GM18867 (cell line): ENCODE measurements at regions not wholly inside any gene's neighbourhood (a gene's known extent, or its start where the extent isn't known, plus 50 kb on each side); places are given as distances from the start of the nearest gene placed in this dataset.

Source experiments
- ATAC-seq: cut with Tn5 transposase; IDR thresholded peaks from one replicate; pipeline ENCODE4 v1.9.1; 2021; ENCODE audit warnings: mild to moderate bottlenecking, moderate library complexity; ENCODE audit not compliant: unreplicated experiment

- ATAC-seq, result no peak
Observed at GRCh38 chr9:85213650-85214607, 527.8 kb downstream of the AGTPBP1 start.

- ATAC-seq, result no peak
Observed at GRCh38 chr9:85212887-85213286, 528.9 kb downstream of the AGTPBP1 start.

GRCh38 chr9:85212209-85212608 is 529.5 kb downstream of the AGTPBP1 start:
- ATAC-seq, result no peak

- no peak for ATAC-seq
Observed at GRCh38 chr9:85208666-85209065, 533.1 kb downstream of the AGTPBP1 start.

- ATAC-seq, result no peak
Observed at GRCh38 chr9:85204176-85204575, 534.6 kb downstream of the NTRK2 start.

- ATAC-seq, result no peak
Observed at GRCh38 chr9:85202596-85202995, 533.1 kb downstream of the NTRK2 start.

- no peak for ATAC-seq
Observed at GRCh38 chr9:85200726-85201404, 531.3 kb downstream of the NTRK2 start.

GRCh38 chr9:85199866-85200495 is 530.5 kb downstream of the NTRK2 start:
- no peak for ATAC-seq

- ATAC-seq, result no peak
Observed at GRCh38 chr9:85192750-85193149, 523.2 kb downstream of the NTRK2 start.

GRCh38 chr9:85186218-85186585 is 516.7 kb downstream of the NTRK2 start:
- ATAC-seq, result no peak

GRCh38 chr9:85185486-85186217 is 516.1 kb downstream of the NTRK2 start:
- ATAC-seq, result no peak

- ATAC-seq, result no peak
Observed at GRCh38 chr9:85182383-85182782, 512.9 kb downstream of the NTRK2 start.

GRCh38 chr9:85178474-85178873 is 508.9 kb downstream of the NTRK2 start:
- ATAC-seq, result no peak

GRCh38 chr9:85173967-85174366 is 504.4 kb downstream of the NTRK2 start:
- no peak for ATAC-seq

GRCh38 chr9:85172001-85172978 is 502.8 kb downstream of the NTRK2 start:
- ATAC-seq, result peak; percentile 64

- ATAC-seq, result no peak
Observed at GRCh38 chr9:85171163-85171562, 501.6 kb downstream of the NTRK2 start.

- no peak for ATAC-seq
Observed at GRCh38 chr9:85168412-85168811, 498.9 kb downstream of the NTRK2 start.

- no peak for ATAC-seq
Observed at GRCh38 chr9:85167146-85167545, 497.6 kb downstream of the NTRK2 start.

- ATAC-seq, result no peak
Observed at GRCh38 chr9:85163825-85164224, 494.3 kb downstream of the NTRK2 start.

GRCh38 chr9:85163415-85163814 is 493.9 kb downstream of the NTRK2 start:
- no peak for ATAC-seq
